ENCODE measurements at regions not wholly inside any gene's neighbourhood (a gene's known extent, or its start where the extent isn't known, plus 50 kb on each side); places are given as distances from the start of the nearest gene placed in this dataset.
"Not testable (repeated sequence)": the region's sequence is repeated elsewhere in the genome, so short reads cannot be mapped to it uniquely, and the experiment has no call there.

DNA sequence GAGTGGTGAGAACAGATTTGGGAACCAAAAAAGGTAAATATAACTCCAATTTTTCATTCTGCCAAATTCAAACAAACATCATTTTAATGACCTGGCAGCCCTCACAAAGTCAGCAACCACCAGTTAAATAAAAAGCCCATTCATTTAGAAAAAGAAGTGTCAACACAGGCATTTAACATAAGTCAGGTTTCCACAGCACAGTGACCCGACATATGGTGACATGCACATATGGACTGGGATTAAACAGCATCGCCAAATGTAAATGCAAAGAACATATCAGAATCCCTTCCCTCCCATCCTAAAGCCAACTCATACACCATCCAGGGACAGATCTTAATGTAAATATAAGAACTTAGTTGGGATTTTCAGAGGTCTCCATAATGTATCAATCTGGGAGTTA is 293.2 kb downstream of the FGFR2 start:
- no peak for DNase-seq (ENCODE audit: low read depth)

GRCh38 chr10:121306159-121306673 is 292.0 kb downstream of the FGFR2 start:
- DNase-seq (ENCODE audit: low read depth) = no peak

GRCh38 chr10:121307411-121307980 is 290.7 kb downstream of the FGFR2 start:
- no peak for DNase-seq (ENCODE audit: low read depth)

DNA sequence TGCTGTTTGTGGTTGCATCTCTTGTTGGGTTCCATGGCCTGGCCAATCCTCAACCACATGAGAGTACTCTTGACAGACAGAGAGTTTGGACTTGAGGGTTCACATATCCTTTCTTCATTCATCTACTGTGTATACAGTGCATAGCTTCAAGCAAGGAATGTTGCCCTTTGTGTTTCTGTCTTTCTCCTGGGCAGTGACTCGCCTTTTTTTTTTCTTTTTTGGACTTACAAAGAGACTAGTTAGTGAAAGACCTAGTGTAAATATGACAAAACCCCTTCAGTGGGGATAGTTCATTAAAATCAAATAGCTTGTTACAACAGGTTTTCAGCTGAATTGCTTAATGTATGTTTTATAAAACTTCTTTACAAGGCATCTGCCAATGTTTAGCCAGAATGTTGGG is 290.2 kb downstream of the FGFR2 start:
- DNase-seq (ENCODE audit: low read depth) = no peak

- DNase-seq (ENCODE audit: low read depth) = no peak
Observed at GRCh38 chr10:121309164-121309563, 289.1 kb downstream of the FGFR2 start.

DNA sequence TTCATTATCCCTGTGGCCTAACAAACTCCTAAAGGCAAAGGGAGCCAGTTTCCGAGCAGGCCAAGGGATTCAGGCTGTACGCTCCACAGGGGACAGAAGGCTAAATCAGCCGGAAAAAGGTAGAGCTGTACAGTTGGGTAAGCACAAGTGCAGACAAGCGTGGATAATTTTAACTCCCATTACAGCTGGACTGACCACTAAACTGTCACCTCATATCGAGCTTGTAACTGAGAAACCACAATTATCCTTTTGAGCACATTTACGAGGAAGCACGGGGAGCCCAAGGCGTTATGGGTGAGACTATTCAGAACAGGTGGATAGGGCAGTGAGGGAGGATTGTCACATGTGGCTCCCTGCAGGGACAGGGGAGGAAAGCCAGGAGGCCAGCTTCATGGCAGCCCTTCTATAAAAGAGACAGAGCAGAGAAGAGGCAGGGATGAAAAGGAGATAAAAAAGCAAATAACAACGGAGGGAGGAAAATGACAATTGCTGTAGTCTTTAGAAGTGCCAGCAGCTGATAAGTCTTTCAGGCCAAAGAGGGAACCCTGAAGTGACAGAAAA is 288.0 kb downstream of the FGFR2 start:
- no peak for DNase-seq (ENCODE audit: low read depth)

DNA sequence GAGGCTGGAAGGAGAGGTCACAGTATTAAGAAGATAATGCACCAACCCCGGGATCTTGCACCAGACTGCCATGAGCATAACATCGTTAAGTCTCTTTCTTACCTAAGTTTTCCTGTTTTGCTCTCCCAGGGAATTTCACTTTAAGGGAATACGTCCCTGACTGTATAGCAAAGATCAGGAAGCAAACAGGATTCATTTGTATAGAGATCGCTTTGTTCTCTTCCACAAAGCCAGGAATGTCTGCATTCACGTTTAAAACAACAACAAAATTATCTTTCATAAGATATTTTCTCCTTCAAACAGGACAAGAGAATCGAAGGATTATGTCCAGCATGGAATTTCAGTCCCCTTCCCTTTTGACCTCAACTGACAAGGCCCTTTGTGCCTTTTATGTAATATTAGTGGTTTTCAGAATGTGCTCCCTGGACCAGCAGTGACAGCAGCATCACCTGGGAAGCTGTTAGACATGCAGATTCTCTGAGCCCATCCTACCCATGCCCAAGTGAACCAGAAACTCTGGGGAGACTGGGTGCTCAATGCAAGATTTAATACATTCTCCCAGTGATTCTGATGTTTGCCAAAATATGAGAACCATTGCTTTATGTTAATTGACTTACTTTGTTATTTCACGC is 286.3 kb downstream of the FGFR2 start:
- no peak for DNase-seq (ENCODE audit: low read depth)

GRCh38 chr10:121312587-121312986 is 285.7 kb downstream of the FGFR2 start:
- DNase-seq (ENCODE audit: low read depth) = no peak

DNA sequence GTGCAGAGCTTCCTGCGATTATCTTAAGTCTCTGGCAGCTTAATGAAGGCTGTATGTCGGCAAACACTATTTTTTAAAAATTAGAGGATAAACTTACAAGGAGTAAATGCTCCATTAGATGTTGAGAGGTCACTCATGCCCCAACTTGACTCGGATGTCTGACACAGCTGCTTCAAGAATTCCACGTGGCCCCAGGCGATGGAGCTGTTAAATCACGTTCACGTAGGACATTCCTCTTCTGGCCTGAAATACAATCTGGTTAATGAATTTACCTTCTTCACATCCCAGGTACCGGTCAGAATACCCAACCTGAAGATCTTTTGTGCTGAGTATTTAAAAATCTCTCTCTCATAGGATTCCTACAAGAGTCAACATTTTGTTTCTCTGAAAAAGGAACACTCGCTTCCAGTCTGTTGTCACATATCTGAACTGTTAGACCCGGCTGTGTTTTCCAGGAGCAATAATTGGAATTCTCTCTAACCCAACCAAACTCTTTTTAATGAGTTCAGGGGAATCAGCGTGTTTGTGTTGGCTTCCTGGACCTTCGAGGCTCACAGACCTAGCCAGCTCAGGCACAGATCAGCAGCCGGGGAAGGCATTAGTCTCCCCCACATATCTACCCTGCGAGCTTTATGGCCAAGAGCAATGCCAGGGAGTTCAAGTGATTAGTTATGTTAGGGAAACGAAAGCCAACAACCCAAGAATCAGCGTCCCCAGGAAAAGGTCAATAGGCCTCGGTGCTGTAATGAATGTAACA is 284.9 kb downstream of the FGFR2 start:
- DNase-seq (ENCODE audit: low read depth) = no peak

DNA sequence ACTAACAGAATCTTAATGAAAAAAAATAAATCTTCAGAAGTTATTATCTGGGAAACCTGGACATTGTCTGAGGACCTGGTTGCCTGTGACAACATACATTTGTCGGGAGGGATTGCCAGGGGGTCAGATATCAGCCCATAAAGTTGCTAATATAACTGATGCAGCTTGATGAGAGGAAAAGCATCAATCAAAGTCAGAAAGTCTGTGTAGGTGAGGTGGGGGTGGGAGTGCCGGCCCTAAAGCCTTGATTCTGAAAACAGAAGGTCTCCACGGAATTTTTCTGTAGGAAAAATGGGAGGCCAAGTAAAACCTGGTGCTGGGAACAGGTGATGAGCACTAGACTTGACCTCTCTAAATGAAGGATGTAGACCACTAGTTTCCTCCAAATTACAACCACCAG is 281.8 kb downstream of the FGFR2 start:
- no peak for DNase-seq (ENCODE audit: low read depth)

DNA sequence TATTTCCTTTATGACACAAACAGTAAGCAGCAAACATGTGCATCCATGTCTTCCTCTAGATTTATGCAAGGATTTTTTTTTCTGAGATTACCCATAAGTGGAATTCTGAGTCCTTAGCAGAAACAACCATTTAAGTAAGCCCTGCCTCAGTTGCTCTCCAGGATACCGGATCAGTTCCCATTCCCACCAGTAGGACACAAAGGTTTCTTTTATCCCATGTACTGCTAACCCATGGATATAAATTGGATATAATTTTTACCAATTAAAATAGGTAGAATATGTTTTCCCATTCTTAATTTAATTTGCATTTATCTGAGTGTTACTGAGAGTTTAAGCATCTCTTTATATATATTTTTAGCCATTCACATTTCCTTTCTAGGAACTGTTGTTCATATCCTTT is 280.9 kb downstream of the FGFR2 start:
- no peak for DNase-seq (ENCODE audit: low read depth)

DNA sequence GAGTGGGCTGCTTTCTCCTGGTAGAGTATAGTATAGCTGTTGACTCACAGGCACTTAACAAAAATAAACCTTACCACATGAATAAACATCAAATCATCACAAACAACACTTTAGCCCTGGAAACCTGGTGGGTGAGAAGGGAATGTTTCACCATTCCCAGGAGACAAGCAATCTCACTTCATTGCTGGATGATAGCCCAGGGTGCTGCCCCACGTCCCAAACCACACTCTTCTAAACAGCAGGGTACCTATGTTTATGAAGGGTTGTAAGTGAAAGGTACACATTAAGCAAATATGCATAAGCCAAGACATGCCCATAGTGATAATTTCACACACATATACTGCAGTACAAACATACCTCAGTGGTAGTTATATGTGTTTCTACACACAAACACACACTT is 276.2 kb downstream of the FGFR2 start:
- DNase-seq (ENCODE audit: low read depth) = no peak

GRCh38 chr10:121322776-121323175 is 275.5 kb downstream of the FGFR2 start:
- DNase-seq (ENCODE audit: low read depth) = no peak

- no peak for DNase-seq (ENCODE audit: low read depth)
Observed at GRCh38 chr10:121323443-121323842, 274.8 kb downstream of the FGFR2 start.

GRCh38 chr10:121324678-121325213 is 273.5 kb downstream of the FGFR2 start:
- DNase-seq (ENCODE audit: low read depth) = no peak

DNA sequence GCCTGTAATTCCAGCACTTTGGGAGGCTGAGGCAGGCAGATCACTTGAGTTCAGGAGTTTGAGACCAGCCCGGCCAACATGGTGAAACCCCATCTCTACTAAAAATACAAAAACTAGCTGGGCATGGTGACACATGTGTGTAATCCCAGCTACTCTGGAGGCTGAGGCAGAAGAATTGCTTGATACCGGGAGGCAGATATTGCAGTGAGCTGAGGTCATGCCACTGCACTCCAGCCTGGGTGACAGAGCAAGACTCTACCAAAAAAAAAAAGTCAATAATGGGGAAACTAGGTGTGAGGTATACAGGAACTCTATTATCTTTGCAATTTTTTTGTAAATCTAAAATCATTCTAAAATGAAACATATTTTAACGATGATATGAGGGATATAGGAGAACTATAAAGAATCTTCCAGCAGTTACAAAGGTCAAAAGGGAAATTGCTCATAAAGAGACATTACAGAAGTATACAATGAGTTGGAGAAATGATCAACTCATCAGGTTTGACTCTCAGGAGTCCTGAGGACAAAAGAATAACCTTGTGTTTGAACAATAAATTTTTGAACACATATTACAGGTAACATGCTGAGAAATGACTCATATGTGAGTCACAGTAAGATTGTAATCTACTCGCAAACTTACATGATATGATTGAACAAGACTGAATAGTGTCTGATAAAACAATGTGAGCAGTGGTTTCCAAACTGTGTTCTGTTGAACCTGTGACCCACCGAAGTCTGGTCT is 272.6 kb downstream of the FGFR2 start:
- no peak for DNase-seq (ENCODE audit: low read depth)

- no peak for DNase-seq (ENCODE audit: low read depth)
Observed at GRCh38 chr10:121326905-121327304, 271.3 kb downstream of the FGFR2 start.

DNA sequence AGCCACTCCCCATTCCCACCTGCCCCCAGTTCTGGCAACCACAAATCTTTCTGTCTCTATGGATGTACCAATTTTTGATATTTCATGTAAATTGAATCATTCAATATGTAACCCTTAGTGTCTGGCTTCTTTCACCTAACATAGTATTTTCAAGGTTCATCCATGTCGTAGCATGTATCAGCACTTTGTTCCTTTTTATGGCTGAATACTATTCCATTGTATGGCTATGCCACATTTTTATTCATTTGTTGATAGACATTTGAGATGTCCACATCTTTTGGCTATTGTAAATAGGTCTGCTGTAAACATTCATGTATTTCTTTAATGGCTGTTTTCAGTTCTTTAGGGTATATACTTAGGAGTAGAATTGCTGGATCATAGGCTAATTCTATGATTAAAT is 270.5 kb downstream of the FGFR2 start:
- no peak for DNase-seq (ENCODE audit: low read depth)

GRCh38 chr10:121329631-121330030 is 268.6 kb downstream of the FGFR2 start:
- not testable (repeated sequence) for DNase-seq (ENCODE audit: low read depth)

DNA sequence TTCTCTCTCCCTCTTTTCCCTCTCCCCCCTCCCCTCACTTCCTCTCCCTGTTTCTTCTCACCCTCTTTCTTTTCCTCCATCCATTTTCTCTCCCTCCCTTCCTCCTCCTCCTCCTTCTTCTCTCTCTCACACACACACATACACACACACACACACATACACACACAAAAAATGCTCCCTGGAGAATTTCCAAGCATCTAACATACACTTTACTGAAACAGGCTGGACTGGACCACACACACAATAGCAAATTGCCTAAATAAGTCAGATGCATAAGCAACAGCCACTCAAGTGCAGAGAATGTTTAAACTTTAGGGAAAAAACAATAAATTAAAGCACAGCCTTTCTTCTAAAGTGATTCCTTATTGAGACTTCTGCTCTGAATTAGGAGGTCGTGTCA is 267.7 kb downstream of the FGFR2 start:
- DNase-seq (ENCODE audit: low read depth) = no peak

GRCh38 chr10:121332353-121332752 is 265.9 kb downstream of the FGFR2 start:
- DNase-seq (ENCODE audit: low read depth) = no peak

Measured in activated T-cell treated with anti-CD3 and anti-CD28 coated beads for 48 hours (primary cell).